Hepatocyte (in vitro differentiated cells): ENCODE measurements at regions not wholly inside any gene's neighbourhood (a gene's known extent, or its start where the extent isn't known, plus 50 kb on each side); places are given as distances from the start of the nearest gene placed in this dataset.

ENCODE experiments used
- CTCF ChIP-seq: fragments of 200-600 bp; sonication (generic); IDR thresholded peaks from 2 replicates; pipeline ENCODE4 v1.5.1; 2016; ENCODE audit warnings: antibody characterized with exemption, mild to moderate bottlenecking; ENCODE audit not compliant: poor library complexity
- EZH2phosphoT487 ChIP-seq: fragments of 200-600 bp; sonication (generic); IDR thresholded peaks from one replicate; pipeline ENCODE4 v1.6.1; 2018; ENCODE audit warnings: antibody characterized with exemption, mild to moderate bottlenecking, low read depth, moderate library complexity; ENCODE audit not compliant: unreplicated experiment, severe bottlenecking

- TF ChIP-seq CTCF (no peak), EZH2phosphoT487 (no peak)
Observed at GRCh38 chr4:117327491-117327890, 242.1 kb upstream of the TRAM1L1 start.
